Mucosa of descending colon (tissue), 3 donors: ENCODE measurements at regions not wholly inside any gene's neighbourhood (a gene's known extent, or its start where the extent isn't known, plus 50 kb on each side); places are given as distances from the start of the nearest gene placed in this dataset.

Source experiments
- ATAC-seq: fragments of 200-7000 bp; cut with Tn5 transposase; one replicate; pipeline ENCODE4 v1.9.1; 2020; ENCODE audit warnings: mild to moderate bottlenecking, moderate library complexity
- DNase-seq, 3 donors: peaks; one replicate each; pipeline ENCODE4 v3.0.0-alpha.2; 2020
- H3K36me3 ChIP-seq: fragments of 200-600 bp; one replicate; pipeline ENCODE4 v1.8.0; 2021; ENCODE audit warnings: low read depth, mild to moderate bottlenecking
- H3K4me1 ChIP-seq: fragments of 200-600 bp; one replicate; pipeline ENCODE4 v1.8.0; 2021; ENCODE audit warnings: low read depth, mild to moderate bottlenecking
- H3K4me3 ChIP-seq: fragments of 200-600 bp; one replicate; pipeline ENCODE4 v1.8.0; 2021; ENCODE audit warnings: mild to moderate bottlenecking
- H3K9me3 ChIP-seq: fragments of 200-600 bp; one replicate; pipeline ENCODE4 v1.8.0; 2021; ENCODE audit warnings: mild to moderate bottlenecking
- intact Hi-C, 2 donors: fragments of 100-400 bp; cut with DNase I in 1 of 2; cut with micrococcal nuclease in 1 of 2; formaldehyde crosslinking; loops; one replicate each; pipeline versions ENCODE4 v1.11.0 to v1.11.1; 2022; cut with DNase I, micrococcal nuclease
- TF ChIP-seq, protein P1 (sequence below): fragments of 200-600 bp; IDR thresholded peaks from one replicate; pipeline ENCODE4 v1.8.0; 2022; ENCODE audit warnings: antibody characterized with exemption, mild to moderate bottlenecking
- donor health status: DM: no; HTN: no; CAD: no; lungs with moderate emphysema.
- donor health status: DM: no; HTN: no; CAD: no.
- donor health status: DM: no; HTN: yes; CAD: no.

DNA sequence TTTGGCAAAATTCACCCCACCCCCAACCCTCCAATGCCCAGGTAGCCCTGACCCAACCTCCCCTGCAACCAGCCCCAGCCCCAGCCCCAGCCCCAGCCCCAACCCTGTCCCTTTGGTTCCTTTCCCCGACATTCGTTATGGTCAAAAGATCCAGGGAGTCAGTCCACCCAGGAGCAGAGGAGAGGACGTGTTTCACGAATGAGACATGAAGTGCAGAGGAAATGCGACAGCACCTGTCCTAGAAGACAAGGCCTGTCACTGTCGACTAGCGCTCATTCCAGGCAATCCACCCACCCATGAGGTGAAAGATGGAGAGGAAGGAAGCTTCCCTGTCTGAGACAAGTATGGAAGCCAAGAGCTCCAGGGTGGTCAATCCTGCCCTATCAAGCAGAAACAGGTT is 485.0 kb downstream of the SPATA31A7 start:
- intact Hi-C loops, result no loop called here
- TF ChIP-seq, protein P1, sequence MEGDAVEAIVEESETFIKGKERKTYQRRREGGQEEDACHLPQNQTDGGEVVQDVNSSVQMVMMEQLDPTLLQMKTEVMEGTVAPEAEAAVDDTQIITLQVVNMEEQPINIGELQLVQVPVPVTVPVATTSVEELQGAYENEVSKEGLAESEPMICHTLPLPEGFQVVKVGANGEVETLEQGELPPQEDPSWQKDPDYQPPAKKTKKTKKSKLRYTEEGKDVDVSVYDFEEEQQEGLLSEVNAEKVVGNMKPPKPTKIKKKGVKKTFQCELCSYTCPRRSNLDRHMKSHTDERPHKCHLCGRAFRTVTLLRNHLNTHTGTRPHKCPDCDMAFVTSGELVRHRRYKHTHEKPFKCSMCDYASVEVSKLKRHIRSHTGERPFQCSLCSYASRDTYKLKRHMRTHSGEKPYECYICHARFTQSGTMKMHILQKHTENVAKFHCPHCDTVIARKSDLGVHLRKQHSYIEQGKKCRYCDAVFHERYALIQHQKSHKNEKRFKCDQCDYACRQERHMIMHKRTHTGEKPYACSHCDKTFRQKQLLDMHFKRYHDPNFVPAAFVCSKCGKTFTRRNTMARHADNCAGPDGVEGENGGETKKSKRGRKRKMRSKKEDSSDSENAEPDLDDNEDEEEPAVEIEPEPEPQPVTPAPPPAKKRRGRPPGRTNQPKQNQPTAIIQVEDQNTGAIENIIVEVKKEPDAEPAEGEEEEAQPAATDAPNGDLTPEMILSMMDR, result no peak
- H3K4me1 ChIP-seq, result no peaks in the 10 kb centered on the region
- H3K4me3 ChIP-seq, result no peak overlapping the region
- no peak for ATAC-seq
- H3K36me3 ChIP-seq, result no peaks in the 10 kb centered on the region
- peaks cover 43% of the 10 kb centered on the region for H3K9me3 ChIP-seq
- DNase-seq, result no peak
